ENCODE measurements at regions not wholly inside any gene's neighbourhood (a gene's known extent, or its start where the extent isn't known, plus 50 kb on each side); places are given as distances from the start of the nearest gene placed in this dataset.

- Histone ChIP-seq H3K36me3 (no peaks in the 10 kb centered on the region), H3K27me3 (no peaks in the 10 kb centered on the region), H3K9me3 (no peaks in the 10 kb centered on the region), H3K4me3 (no peak overlapping the region), H3K27ac (no peak overlapping the region), H3K4me1 (no peaks in the 10 kb centered on the region)
- no peak for TF ChIP-seq CTCF (IDR thresholded peaks at IDR 0.05)
- DNase-seq (no peak), ATAC-seq (no peak), FAIRE-seq (no peak)
- WGBS, 2 donors: 47 to 57% methylated on average over 1 of the region's 1 CpG
- intact Hi-C loops (cut with DNase I): no loop called here
Measured at GRCh38 chr1:217009376-217009775, 286.1 kb upstream of the ESRRG start.

DNA sequence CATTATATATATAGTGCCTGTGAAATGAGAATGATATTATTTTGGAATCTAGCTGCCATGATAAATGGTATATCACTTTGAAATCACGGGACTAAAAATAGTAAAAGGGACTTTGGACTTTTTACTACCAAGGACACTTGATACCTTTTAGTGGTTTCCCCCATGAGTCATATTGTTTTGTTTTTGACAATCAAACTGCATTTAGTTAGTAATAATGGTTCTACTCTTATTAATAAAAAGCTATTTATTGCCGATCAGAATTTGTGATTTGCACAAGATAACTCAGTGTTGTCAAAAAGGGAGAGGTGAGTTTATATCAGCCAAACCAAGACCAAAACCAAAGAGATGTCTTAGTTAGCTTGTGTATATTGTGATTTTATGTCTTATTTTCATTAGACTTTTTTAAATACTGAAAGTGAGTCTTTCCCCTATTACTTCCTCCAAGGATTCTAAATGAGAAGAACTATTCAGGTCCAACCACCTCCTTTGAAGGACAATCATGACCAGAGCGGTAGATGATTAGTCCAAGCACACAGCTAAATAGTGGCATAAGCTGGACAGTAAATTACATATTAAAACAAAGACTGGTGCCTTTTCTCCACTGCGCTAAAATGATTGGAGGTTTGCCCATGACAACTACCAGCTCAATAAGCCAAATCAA lies 281.7 kb upstream of the ESRRG start:
- intact Hi-C loops (cut with DNase I): no loop called here
- Histone ChIP-seq H3K4me3 (no peak overlapping the region), H3K27ac (no peak overlapping the region), H3K27me3 (no peaks in the 10 kb centered on the region), H3K36me3 (no peaks in the 10 kb centered on the region), H3K9me3 (no peaks in the 10 kb centered on the region), H3K4me1 (no peaks in the 10 kb centered on the region)
- DNase-seq (no peak), ATAC-seq (peak in 2 of 4 donors; percentile 26 to 43), FAIRE-seq (no peak)
- TF ChIP-seq CTCF (IDR thresholded peaks at IDR 0.05): no peak
- WGBS, 2 donors: 38 to 41% methylated on average over 4 of the region's 4 CpGs

DNA sequence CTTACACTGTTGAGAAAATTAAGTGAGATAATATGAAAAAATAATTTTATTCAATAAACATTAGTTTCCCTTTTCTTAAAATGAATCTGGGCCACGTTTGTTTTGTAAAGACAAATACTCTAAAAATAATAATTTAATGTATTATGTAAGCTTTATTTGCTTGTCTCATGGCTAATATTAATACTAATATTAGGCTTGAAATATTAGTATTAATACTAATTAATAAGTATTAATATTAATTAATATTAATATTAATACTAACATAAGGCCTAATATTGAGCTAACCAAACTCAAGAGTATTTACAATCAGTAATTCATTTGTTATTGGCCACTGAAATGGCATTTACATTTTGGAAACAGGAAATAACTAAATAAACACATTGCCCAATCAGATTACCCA lies 280.1 kb upstream of the ESRRG start:
- WGBS, 2 donors: 64 to 75% methylated on average over 1 of the region's 1 CpG
- H3K36me3 ChIP-seq: no peaks in the 10 kb centered on the region
- no peak for TF ChIP-seq CTCF (IDR thresholded peaks at IDR 0.05)
- H3K27me3 ChIP-seq: no peaks in the 10 kb centered on the region
- FAIRE-seq (peak; percentile 87), ATAC-seq (no peak), DNase-seq (no peak)
- no peak overlapping the region for H3K27ac ChIP-seq
- no peak overlapping the region for H3K4me3 ChIP-seq
- no peaks in the 10 kb centered on the region for H3K4me1 ChIP-seq
- H3K9me3 ChIP-seq: no peaks in the 10 kb centered on the region
- intact Hi-C loops (cut with DNase I): no loop called here

GRCh38 chr1:216997831-216998230 lies 274.6 kb upstream of the ESRRG start:
- intact Hi-C loops (cut with DNase I): no loop called here
- ATAC-seq: no peak
- 63 to 77% methylated on average over 1 of the region's 1 CpG for WGBS, 2 donors

More at GRCh38 chr1:216997831-216998230, 274.6 kb upstream of the ESRRG start:
- H3K4me1 ChIP-seq: no peaks in the 10 kb centered on the region
- no peaks in the 10 kb centered on the region for H3K27me3 ChIP-seq
- no peak overlapping the region for H3K4me3 ChIP-seq
- DNase-seq: no peak
- H3K9me3 ChIP-seq: no peaks in the 10 kb centered on the region
- no peaks in the 10 kb centered on the region for H3K36me3 ChIP-seq
- no peak for FAIRE-seq
- TF ChIP-seq CTCF (IDR thresholded peaks at IDR 0.05): no peak
- no peak overlapping the region for H3K27ac ChIP-seq

All from pancreas (tissue), 10 donors.